ENCODE measurements at regions not wholly inside any gene's neighbourhood (a gene's known extent, or its start where the extent isn't known, plus 50 kb on each side); places are given as distances from the start of the nearest gene placed in this dataset.

- TF ChIP-seq PHF8 (conservative IDR thresholded peaks at IDR 0.05; ENCODE audit: low read depth, low read length) (no peak), KDM1A (IDR thresholded peaks at IDR 0.05; ENCODE audit: borderline replicate concordance, low read length) (no peak), CEBPB (IDR thresholded peaks at IDR 0.05; ENCODE audit: low read depth, low read length) (no peak), MAFK (IDR thresholded peaks at IDR 0.05; ENCODE audit: low read depth, low read length) (no peak), BACH1 (IDR thresholded peaks at IDR 0.05; ENCODE audit: low read length) (no peak), TCF12 (IDR thresholded peaks at IDR 0.05; ENCODE audit: low read depth, low read length) (no peak), KDM5A (IDR thresholded peaks at IDR 0.05; ENCODE audit: low read length) (no peak), CREB1 (IDR thresholded peaks at IDR 0.05) (no peak), SAP30 (IDR thresholded peaks at IDR 0.05; ENCODE audit: insufficient read depth, insufficient replicate concordance, low read length) (no peak), EZH2 (IDR thresholded peaks at IDR 0.05; ENCODE audit: low read depth, low read length, severe bottlenecking) (no peak), HDAC2 (IDR thresholded peaks at IDR 0.05; ENCODE audit: borderline replicate concordance in 1 of 2, low read depth in 2 of 2, low read length in 2 of 2) (no peak), RBBP5 (IDR thresholded peaks at IDR 0.05; ENCODE audit: borderline replicate concordance, low read depth, low read length) (no peak), E2F6 (IDR thresholded peaks at IDR 0.05) (no peak)
These were observed 141.4 kb downstream of the FAM124B start (continued) for GRCh38 chr2:224260372-224261020.
